ENCODE measurements at regions not wholly inside any gene's neighbourhood (a gene's known extent, or its start where the extent isn't known, plus 50 kb on each side); places are given as distances from the start of the nearest gene placed in this dataset.

- no peak overlapping the region for H3K4me3 ChIP-seq (ENCODE audit: low read depth, poor library complexity, severe bottlenecking)
- 90% methylated on average over 6 of the region's 6 CpGs for WGBS, 2 donors
- no peak for DNase-seq (ENCODE audit: low spot score in 2 of 2)
- TF ChIP-seq CTCF (IDR thresholded peaks at IDR 0.05) (no peak), POLR2A (IDR thresholded peaks at IDR 0.05) (no peak)
- intact Hi-C loops (cut with DNase I; ENCODE audit: low total_unique reads): no loop called here
These were observed 456.1 kb downstream of the IGSF11 start for GRCh38 chr3:118578559-118578958.

- 54 to 59% methylated on average over 2 of the region's 2 CpGs for WGBS, 2 donors
- DNase-seq (ENCODE audit: low spot score in 2 of 2): no peak
- H3K4me3 ChIP-seq (ENCODE audit: low read depth, poor library complexity, severe bottlenecking): no peak overlapping the region
- TF ChIP-seq POLR2A (IDR thresholded peaks at IDR 0.05): no peak
- TF ChIP-seq CTCF (IDR thresholded peaks at IDR 0.05): no peak
- intact Hi-C loops (cut with DNase I; ENCODE audit: low total_unique reads): no loop called here
These were observed 447.5 kb downstream of the IGSF11 start for GRCh38 chr3:118587037-118587741.

GRCh38 chr3:118587847-118588246 is 446.8 kb downstream of the IGSF11 start:
- DNase-seq (ENCODE audit: low spot score in 2 of 2): no peak
- intact Hi-C loops (cut with DNase I; ENCODE audit: low total_unique reads): no loop called here
- no peak overlapping the region for H3K4me3 ChIP-seq (ENCODE audit: low read depth, poor library complexity, severe bottlenecking)
- TF ChIP-seq CTCF (IDR thresholded peaks at IDR 0.05) (no peak), POLR2A (IDR thresholded peaks at IDR 0.05) (no peak)

GRCh38 chr3:118593277-118593670 is 441.4 kb downstream of the IGSF11 start:
- WGBS, 2 donors: 38 to 56% methylated on average over 4 of the region's 4 CpGs
- H3K4me3 ChIP-seq (ENCODE audit: low read depth, poor library complexity, severe bottlenecking): no peak overlapping the region
- TF ChIP-seq POLR2A (IDR thresholded peaks at IDR 0.05) (no peak), CTCF (IDR thresholded peaks at IDR 0.05) (no peak)
- intact Hi-C loops (cut with DNase I; ENCODE audit: low total_unique reads): no loop called here
- DNase-seq (ENCODE audit: low spot score in 2 of 2): no peak

GRCh38 chr3:118597184-118597583 is 437.5 kb downstream of the IGSF11 start:
- no peak overlapping the region for H3K4me3 ChIP-seq (ENCODE audit: low read depth, poor library complexity, severe bottlenecking)
- no peak for DNase-seq (ENCODE audit: low spot score in 2 of 2)
- TF ChIP-seq CTCF (IDR thresholded peaks at IDR 0.05) (no peak), POLR2A (IDR thresholded peaks at IDR 0.05) (no peak)
- intact Hi-C loops (cut with DNase I; ENCODE audit: low total_unique reads): no loop called here

All from lower leg skin (tissue), 4 donors.